Uterus (tissue), 3 donors: ENCODE measurements at regions not wholly inside any gene's neighbourhood (a gene's known extent, or its start where the extent isn't known, plus 50 kb on each side); places are given as distances from the start of the nearest gene placed in this dataset.
"Not testable (repeated sequence)": the region's sequence is repeated elsewhere in the genome, so short reads cannot be mapped to it uniquely, and the experiment has no call there.

Experiments
- DNase-seq, 2 donors: peaks; one replicate each; pipeline ENCODE4 v3.0.0-alpha.2; 2019 to 2020
- H3K27ac ChIP-seq, 2 donors: fragments of 200-600 bp; sonication (generic); 1 replicate in 1 of 2; 2 replicates in 1 of 2; pipeline ENCODE4 v1.5.1; 2016 to 2018
- H3K27me3 ChIP-seq, 2 donors: fragments of 200-600 bp; sonication (generic); one replicate each; pipeline ENCODE4 v1.5.1; 2018 to 2019; ENCODE audit warnings: control low read depth in 1 of 2
- H3K36me3 ChIP-seq, 2 donors: fragments of 200-600 bp; sonication (generic); one replicate each; pipeline ENCODE4 v1.5.1; 2019; ENCODE audit warnings: control low read depth in 1 of 2
- H3K4me1 ChIP-seq, 2 donors: fragments of 200-600 bp; sonication (generic); one replicate each; pipeline ENCODE4 v1.5.1; 2018 to 2019; ENCODE audit warnings: control low read depth in 1 of 2
- H3K4me3 ChIP-seq, 2 donors: fragments of 200-600 bp; sonication (generic); 1 replicate in 1 of 2; 2 replicates in 1 of 2; pipeline ENCODE4 v1.5.1; 2018 to 2019; ENCODE audit warnings: mild to moderate bottlenecking in 1 of 2
- H3K9me3 ChIP-seq, 2 donors: fragments of 200-600 bp; sonication (generic); one replicate each; pipeline ENCODE4 v1.5.1; 2019; ENCODE audit warnings: control low read depth in 1 of 2
- CTCF ChIP-seq, 4 experiments: fragments of 200-600 bp in 2 of 4; fragments of 450-650 bp in 2 of 4; sonication (generic) in 2 of 4; IDR thresholded peaks; one replicate each; pipeline ENCODE4 v1.5.1; 2016 to 2019; ENCODE audit warnings: antibody characterized with exemption in 4 of 4, mild to moderate bottlenecking in 2 of 4, moderate library complexity in 1 of 4
- POLR2A ChIP-seq, 2 donors: fragments of 450-650 bp; IDR thresholded peaks; one replicate each; pipeline ENCODE4 v1.6.1; 2016; ENCODE audit warnings: antibody characterized with exemption in 2 of 2, mild to moderate bottlenecking in 1 of 2, moderate library complexity in 1 of 2
- intact Hi-C: fragments of 100-400 bp; cut with DNase I; formaldehyde crosslinking; loops from one replicate; pipeline ENCODE4 v1.15.1; 2023; ENCODE audit warnings: low total_unique reads
- donor health status: DM: yes; HTN: yes; CAD: no.

GRCh38 chr10:84599254-84599653, 270.9 kb downstream of the CCSER2 start:
- Histone ChIP-seq H3K4me1 (no peaks in the 10 kb centered on the region), H3K36me3 (no peaks in the 10 kb centered on the region), H3K4me3 (no peak overlapping the region), H3K27ac (no peak overlapping the region), H3K27me3 (no peaks in the 10 kb centered on the region), H3K9me3 (no peaks in the 10 kb centered on the region)
- TF ChIP-seq POLR2A (IDR thresholded peaks at IDR 0.05): no peak
- no peak for TF ChIP-seq CTCF (IDR thresholded peaks at IDR 0.05)
- DNase-seq: no peak
- intact Hi-C loops: no loop called here

GRCh38 chr10:84600947-84601346, 272.6 kb downstream of the CCSER2 start:
- no peak overlapping the region for H3K27ac ChIP-seq
- H3K36me3 ChIP-seq: no peaks in the 10 kb centered on the region
- no peaks in the 10 kb centered on the region for H3K9me3 ChIP-seq
- DNase-seq: no peak
- H3K4me1 ChIP-seq: no peaks in the 10 kb centered on the region
- H3K4me3 ChIP-seq: no peak overlapping the region
- TF ChIP-seq POLR2A (IDR thresholded peaks at IDR 0.05): no peak
- TF ChIP-seq CTCF (IDR thresholded peaks at IDR 0.05): no peak
- H3K27me3 ChIP-seq: no peaks in the 10 kb centered on the region
- intact Hi-C loops: no loop called here

GRCh38 chr10:84602543-84602942, 274.2 kb downstream of the CCSER2 start:
- H3K4me1 ChIP-seq, intact Hi-C loops, H3K4me3 ChIP-seq, H3K36me3 ChIP-seq, H3K27me3 ChIP-seq, H3K27ac ChIP-seq, DNase-seq, H3K9me3 ChIP-seq: not testable (repeated sequence)

GRCh38 chr10:84603971-84604370, 275.6 kb downstream of the CCSER2 start:
- intact Hi-C loops: no loop called here
- H3K4me3 ChIP-seq: no peak overlapping the region
- DNase-seq: no peak

GRCh38 chr10:84605802-84606201, 277.4 kb downstream of the CCSER2 start:
- H3K36me3 ChIP-seq: no peaks in the 10 kb centered on the region
- no peaks in the 10 kb centered on the region for H3K9me3 ChIP-seq
- DNase-seq: no peak
- intact Hi-C loops: no loop called here
- no peak overlapping the region for H3K27ac ChIP-seq
- no peaks in the 10 kb centered on the region for H3K27me3 ChIP-seq
- TF ChIP-seq POLR2A (IDR thresholded peaks at IDR 0.05): no peak
- no peak for TF ChIP-seq CTCF (IDR thresholded peaks at IDR 0.05)
- no peaks in the 10 kb centered on the region for H3K4me1 ChIP-seq
- no peak overlapping the region for H3K4me3 ChIP-seq

More at GRCh38 chr10:84603971-84604370, 275.6 kb downstream of the CCSER2 start:
- Histone ChIP-seq H3K27ac (no peak overlapping the region), H3K27me3 (no peaks in the 10 kb centered on the region), H3K4me1 (no peaks in the 10 kb centered on the region), H3K9me3 (no peaks in the 10 kb centered on the region), H3K36me3 (no peaks in the 10 kb centered on the region)
- no peak for TF ChIP-seq CTCF (IDR thresholded peaks at IDR 0.05)
- TF ChIP-seq POLR2A (IDR thresholded peaks at IDR 0.05): no peak

GRCh38 chr10:84606428-84606827, 278.0 kb downstream of the CCSER2 start:
- intact Hi-C loops: no loop called here
- Histone ChIP-seq H3K4me3 (no peak overlapping the region), H3K4me1 (no peaks in the 10 kb centered on the region), H3K36me3 (no peaks in the 10 kb centered on the region), H3K27me3 (no peaks in the 10 kb centered on the region), H3K27ac (no peak overlapping the region), H3K9me3 (no peaks in the 10 kb centered on the region)
- DNase-seq: no peak
- TF ChIP-seq POLR2A (IDR thresholded peaks at IDR 0.05): no peak
- TF ChIP-seq CTCF (IDR thresholded peaks at IDR 0.05): no peak
